ENCODE measurements at regions not wholly inside any gene's neighbourhood (a gene's known extent, or its start where the extent isn't known, plus 50 kb on each side); places are given as distances from the start of the nearest gene placed in this dataset.

GRCh38 chr12:3933819-3934192 is 60.6 kb upstream of the PARP11 start:
- H3K27ac ChIP-seq (ENCODE audit: insufficient read depth, low read length, poor library complexity, severe bottlenecking), result peak overlapping the region; percentile 44
- no peak for DNase-seq
- H3K36me3 ChIP-seq (ENCODE audit: control insufficient read depth, insufficient read depth, low read length), result no peaks in the 10 kb centered on the region
- H3K9me3 ChIP-seq (ENCODE audit: control insufficient read depth, low read length), result no peaks in the 10 kb centered on the region
- H3K4me1 ChIP-seq (ENCODE audit: control insufficient read depth, insufficient read depth, low read length, poor library complexity, severe bottlenecking), result peaks cover 25% of the 10 kb centered on the region
- peak overlapping the region; percentile 27 for H3K4me3 ChIP-seq (ENCODE audit: insufficient read depth, low read depth, low read length, poor library complexity, severe bottlenecking)
- H3K27me3 ChIP-seq (replicated peaks; ENCODE audit: control insufficient read depth, insufficient read depth, low read length, poor library complexity, severe bottlenecking), result no peaks in the 10 kb centered on the region

GRCh38 chr12:3933074-3933818 is 60.0 kb upstream of the PARP11 start:
- DNase-seq, result no peak
- peak overlapping the region; percentile 44 for H3K27ac ChIP-seq (ENCODE audit: insufficient read depth, low read length, poor library complexity, severe bottlenecking)
- peak overlapping the region; percentile 27 for H3K4me3 ChIP-seq (ENCODE audit: insufficient read depth, low read depth, low read length, poor library complexity, severe bottlenecking)
- H3K27me3 ChIP-seq (replicated peaks; ENCODE audit: control insufficient read depth, insufficient read depth, low read length, poor library complexity, severe bottlenecking), result no peaks in the 10 kb centered on the region
- no peaks in the 10 kb centered on the region for H3K9me3 ChIP-seq (ENCODE audit: control insufficient read depth, low read length)
- H3K4me1 ChIP-seq (ENCODE audit: control insufficient read depth, insufficient read depth, low read length, poor library complexity, severe bottlenecking), result peaks cover 25% of the 10 kb centered on the region
- H3K36me3 ChIP-seq (ENCODE audit: control insufficient read depth, insufficient read depth, low read length), result no peaks in the 10 kb centered on the region

- H3K36me3 ChIP-seq (ENCODE audit: control insufficient read depth, insufficient read depth, low read length), result no peaks in the 10 kb centered on the region
- no peaks in the 10 kb centered on the region for H3K9me3 ChIP-seq (ENCODE audit: control insufficient read depth, low read length)
- no peak overlapping the region for H3K4me3 ChIP-seq (ENCODE audit: insufficient read depth, low read depth, low read length, poor library complexity, severe bottlenecking)
- peaks cover 25% of the 10 kb centered on the region for H3K4me1 ChIP-seq (ENCODE audit: control insufficient read depth, insufficient read depth, low read length, poor library complexity, severe bottlenecking)
- H3K27me3 ChIP-seq (replicated peaks; ENCODE audit: control insufficient read depth, insufficient read depth, low read length, poor library complexity, severe bottlenecking), result no peaks in the 10 kb centered on the region
- DNase-seq, result no peak
- H3K27ac ChIP-seq (ENCODE audit: insufficient read depth, low read length, poor library complexity, severe bottlenecking), result peak overlapping the region; percentile 8
Measured at GRCh38 chr12:3931776-3932175, 58.6 kb upstream of the PARP11 start.

GRCh38 chr12:3931206-3931605 is 58.0 kb upstream of the PARP11 start:
- Histone ChIP-seq H3K9me3 (ENCODE audit: control insufficient read depth, low read length) (no peaks in the 10 kb centered on the region), H3K36me3 (ENCODE audit: control insufficient read depth, insufficient read depth, low read length) (no peaks in the 10 kb centered on the region), H3K4me3 (ENCODE audit: insufficient read depth, low read depth, low read length, poor library complexity, severe bottlenecking) (no peak overlapping the region), H3K27ac (ENCODE audit: insufficient read depth, low read length, poor library complexity, severe bottlenecking) (peak overlapping the region; percentile 12), H3K27me3 (replicated peaks; ENCODE audit: control insufficient read depth, insufficient read depth, low read length, poor library complexity, severe bottlenecking) (no peaks in the 10 kb centered on the region), H3K4me1 (ENCODE audit: control insufficient read depth, insufficient read depth, low read length, poor library complexity, severe bottlenecking) (peaks cover 25% of the 10 kb centered on the region)
- DNase-seq, result no peak

DNA sequence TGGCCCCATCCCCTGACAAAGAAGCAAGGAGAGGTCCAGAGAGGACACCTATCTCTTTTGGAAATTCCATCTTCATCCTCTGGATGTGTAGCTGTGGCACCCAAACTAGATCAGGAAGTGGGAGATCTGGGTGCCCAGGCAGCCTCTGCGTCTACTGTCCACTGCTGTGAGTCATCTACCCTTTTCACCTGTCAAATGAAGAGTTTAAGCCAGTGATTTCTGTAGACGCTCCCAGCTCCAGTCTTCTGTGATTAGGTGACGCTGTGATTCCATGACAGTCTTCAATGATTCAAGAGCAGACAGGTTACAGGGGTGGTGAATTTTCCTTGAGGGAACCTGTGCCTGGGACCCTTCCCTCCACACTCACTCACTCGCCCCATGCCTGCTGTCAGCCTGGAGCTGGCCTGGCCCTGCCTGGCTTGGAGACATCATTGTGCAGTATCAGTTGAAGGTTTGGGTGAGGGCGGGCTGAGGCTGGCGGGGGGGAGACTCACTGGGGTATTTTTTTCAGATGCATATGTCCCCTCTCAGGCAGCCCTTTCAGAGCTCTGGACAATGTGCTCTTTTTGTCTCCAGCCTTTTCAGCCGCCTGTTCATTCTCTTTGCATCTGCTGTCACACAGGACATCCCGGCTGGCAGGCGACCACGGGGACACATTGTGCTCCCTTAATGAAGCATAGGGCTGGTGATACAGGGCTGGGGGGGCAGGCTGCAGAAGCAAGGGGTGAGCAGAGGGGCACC is 56.8 kb upstream of the PARP11 start:
- Histone ChIP-seq H3K4me1 (ENCODE audit: control insufficient read depth, insufficient read depth, low read length, poor library complexity, severe bottlenecking) (peaks cover 25% of the 10 kb centered on the region), H3K4me3 (ENCODE audit: insufficient read depth, low read depth, low read length, poor library complexity, severe bottlenecking) (no peak overlapping the region), H3K27ac (ENCODE audit: insufficient read depth, low read length, poor library complexity, severe bottlenecking) (no peak overlapping the region), H3K9me3 (ENCODE audit: control insufficient read depth, low read length) (no peaks in the 10 kb centered on the region), H3K36me3 (ENCODE audit: control insufficient read depth, insufficient read depth, low read length) (no peaks in the 10 kb centered on the region), H3K27me3 (replicated peaks; ENCODE audit: control insufficient read depth, insufficient read depth, low read length, poor library complexity, severe bottlenecking) (no peaks in the 10 kb centered on the region)
- DNase-seq, result no peak

GRCh38 chr12:3928538-3929184 is 55.5 kb upstream of the PARP11 start:
- Histone ChIP-seq H3K4me3 (ENCODE audit: insufficient read depth, low read depth, low read length, poor library complexity, severe bottlenecking) (no peak overlapping the region), H3K9me3 (ENCODE audit: control insufficient read depth, low read length) (no peaks in the 10 kb centered on the region), H3K4me1 (ENCODE audit: control insufficient read depth, insufficient read depth, low read length, poor library complexity, severe bottlenecking) (peaks cover 23% of the 10 kb centered on the region), H3K36me3 (ENCODE audit: control insufficient read depth, insufficient read depth, low read length) (no peaks in the 10 kb centered on the region), H3K27ac (ENCODE audit: insufficient read depth, low read length, poor library complexity, severe bottlenecking) (no peak overlapping the region), H3K27me3 (replicated peaks; ENCODE audit: control insufficient read depth, insufficient read depth, low read length, poor library complexity, severe bottlenecking) (no peaks in the 10 kb centered on the region)
- no peak for DNase-seq

DNA sequence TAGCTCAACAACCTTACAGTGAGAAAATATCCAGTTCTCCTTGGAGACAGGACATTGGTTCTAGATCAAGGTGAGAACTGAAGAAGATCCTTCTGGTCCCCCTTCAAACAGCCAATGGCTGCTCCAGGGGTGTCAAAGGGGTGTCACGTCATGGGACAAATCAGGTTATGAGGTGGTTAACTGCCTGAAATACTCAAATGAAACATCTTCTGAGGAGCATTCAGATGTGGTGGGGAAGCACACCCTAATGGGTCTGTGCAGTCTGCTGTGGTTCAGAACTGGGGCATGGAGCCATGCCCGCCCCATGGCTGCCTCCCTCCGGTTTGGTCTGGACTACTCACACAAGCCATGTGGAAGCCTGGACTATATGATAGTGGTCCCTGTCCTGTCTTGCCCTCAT is 52.4 kb upstream of the PARP11 start:
- H3K27me3 ChIP-seq (replicated peaks; ENCODE audit: control insufficient read depth, insufficient read depth, low read length, poor library complexity, severe bottlenecking), result no peaks in the 10 kb centered on the region
- no peak for DNase-seq
- peaks cover 7% of the 10 kb centered on the region for H3K4me1 ChIP-seq (ENCODE audit: control insufficient read depth, insufficient read depth, low read length, poor library complexity, severe bottlenecking)

GRCh38 chr12:3924761-3925160 is 51.6 kb upstream of the PARP11 start:
- DNase-seq, result no peak
- H3K4me1 ChIP-seq (ENCODE audit: control insufficient read depth, insufficient read depth, low read length, poor library complexity, severe bottlenecking), result peaks cover 5% of the 10 kb centered on the region
- H3K36me3 ChIP-seq (ENCODE audit: control insufficient read depth, insufficient read depth, low read length), result no peaks in the 10 kb centered on the region
- H3K27ac ChIP-seq (ENCODE audit: insufficient read depth, low read length, poor library complexity, severe bottlenecking), result no peak overlapping the region
- H3K4me3 ChIP-seq (ENCODE audit: insufficient read depth, low read depth, low read length, poor library complexity, severe bottlenecking), result no peak overlapping the region
- H3K27me3 ChIP-seq (replicated peaks; ENCODE audit: control insufficient read depth, insufficient read depth, low read length, poor library complexity, severe bottlenecking), result no peaks in the 10 kb centered on the region
- no peaks in the 10 kb centered on the region for H3K9me3 ChIP-seq (ENCODE audit: control insufficient read depth, low read length)

More for the DNA sequence above, 52.4 kb upstream of the PARP11 start:
- Histone ChIP-seq H3K36me3 (ENCODE audit: control insufficient read depth, insufficient read depth, low read length) (no peaks in the 10 kb centered on the region), H3K9me3 (ENCODE audit: control insufficient read depth, low read length) (no peaks in the 10 kb centered on the region), H3K4me3 (ENCODE audit: insufficient read depth, low read depth, low read length, poor library complexity, severe bottlenecking) (no peak overlapping the region), H3K27ac (ENCODE audit: insufficient read depth, low read length, poor library complexity, severe bottlenecking) (no peak overlapping the region)

DNA sequence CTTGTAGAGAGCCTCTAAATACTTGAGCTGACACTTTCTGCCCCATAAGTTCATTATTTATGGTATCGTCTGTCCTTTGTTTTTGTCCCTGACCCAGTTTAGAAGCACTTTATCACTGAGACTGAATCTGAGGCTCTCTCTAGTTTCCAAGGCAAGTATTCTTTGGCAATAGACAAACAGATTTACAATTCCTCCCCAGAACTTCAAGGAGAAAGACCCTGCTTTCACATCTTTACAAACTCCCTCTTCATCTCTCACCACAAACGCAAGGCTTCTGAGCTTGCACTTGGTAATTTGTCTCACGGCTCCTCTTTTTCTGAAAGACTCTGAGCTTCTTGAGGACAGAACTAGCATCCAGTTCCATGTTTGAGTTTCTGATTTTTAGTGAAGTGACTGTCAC is 49.8 kb upstream of the PARP11 start:
- peaks cover 5% of the 10 kb centered on the region for H3K4me1 ChIP-seq (ENCODE audit: control insufficient read depth, insufficient read depth, low read length, poor library complexity, severe bottlenecking)
- H3K4me3 ChIP-seq (ENCODE audit: insufficient read depth, low read depth, low read length, poor library complexity, severe bottlenecking), result no peak overlapping the region
- no peaks in the 10 kb centered on the region for H3K27me3 ChIP-seq (replicated peaks; ENCODE audit: control insufficient read depth, insufficient read depth, low read length, poor library complexity, severe bottlenecking)
- no peaks in the 10 kb centered on the region for H3K36me3 ChIP-seq (ENCODE audit: control insufficient read depth, insufficient read depth, low read length)
- no peak for DNase-seq
- H3K27ac ChIP-seq (ENCODE audit: insufficient read depth, low read length, poor library complexity, severe bottlenecking), result no peak overlapping the region
- H3K9me3 ChIP-seq (ENCODE audit: control insufficient read depth, low read length), result no peaks in the 10 kb centered on the region
